ENCODE measurements at regions not wholly inside any gene's neighbourhood (a gene's known extent, or its start where the extent isn't known, plus 50 kb on each side); places are given as distances from the start of the nearest gene placed in this dataset.
"Not testable (repeated sequence)": the region's sequence is repeated elsewhere in the genome, so short reads cannot be mapped to it uniquely, and the experiment has no call there.

DNA sequence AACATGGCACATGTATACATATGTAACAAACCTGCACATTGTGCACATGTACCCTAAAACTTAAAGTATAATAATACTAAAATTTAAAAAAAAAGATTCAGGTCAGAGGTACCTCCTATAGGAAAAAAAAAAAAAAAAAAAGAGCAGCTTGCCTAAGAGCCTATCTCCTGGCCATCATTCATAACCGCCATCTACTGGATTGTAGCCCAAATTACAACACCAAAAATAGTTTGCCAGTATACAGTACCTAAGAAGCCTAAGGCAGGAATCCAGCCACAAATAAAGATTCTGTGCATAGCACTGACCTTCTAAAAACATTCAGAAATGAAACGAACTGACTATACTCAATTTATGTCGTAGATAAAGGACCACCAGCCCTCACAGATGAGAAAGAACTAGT, 438.4 kb upstream of the ADGRB3 start:
- Mint-ChIP-seq H3K36me3 (ENCODE audit: low read depth) (no peaks in the 10 kb centered on the region), H3K27me3 (no peaks in the 10 kb centered on the region), H3K4me3 (no peak overlapping the region), H3K27ac (no peak overlapping the region), H3K9me3 (peaks cover 11% of the 10 kb centered on the region), H3K4me1 (no peaks in the 10 kb centered on the region)
- no peak for DNase-seq
- POLR2A ChIA-PET = no interaction called here
- CTCF ChIA-PET = no interaction called here

DNA sequence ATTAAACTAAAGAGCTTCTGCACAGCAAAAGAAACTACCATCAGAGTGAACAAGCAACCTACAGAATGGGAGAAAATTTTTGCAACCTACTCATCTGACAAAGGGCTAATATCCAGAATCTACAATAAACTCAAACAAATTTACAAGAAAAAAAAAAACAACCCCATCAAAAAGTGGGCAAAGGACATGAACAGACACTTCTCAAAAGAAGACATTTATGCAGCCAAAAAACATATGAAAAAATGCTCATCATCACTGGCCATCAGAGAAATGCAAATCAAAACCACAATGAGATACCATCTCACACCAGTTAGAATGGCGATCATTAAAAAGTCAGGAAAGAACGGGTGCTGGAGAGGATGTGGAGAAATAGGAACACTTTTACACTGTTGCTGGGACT, 439.3 kb upstream of the ADGRB3 start:
- H3K27ac Mint-ChIP-seq; H3K4me3 Mint-ChIP-seq; H3K4me1 Mint-ChIP-seq; CTCF ChIA-PET; H3K36me3 Mint-ChIP-seq (ENCODE audit: low read depth); POLR2A ChIA-PET; H3K27me3 Mint-ChIP-seq; DNase-seq: not testable (repeated sequence)
- peaks cover 11% of the 10 kb centered on the region for H3K9me3 Mint-ChIP-seq

DNA sequence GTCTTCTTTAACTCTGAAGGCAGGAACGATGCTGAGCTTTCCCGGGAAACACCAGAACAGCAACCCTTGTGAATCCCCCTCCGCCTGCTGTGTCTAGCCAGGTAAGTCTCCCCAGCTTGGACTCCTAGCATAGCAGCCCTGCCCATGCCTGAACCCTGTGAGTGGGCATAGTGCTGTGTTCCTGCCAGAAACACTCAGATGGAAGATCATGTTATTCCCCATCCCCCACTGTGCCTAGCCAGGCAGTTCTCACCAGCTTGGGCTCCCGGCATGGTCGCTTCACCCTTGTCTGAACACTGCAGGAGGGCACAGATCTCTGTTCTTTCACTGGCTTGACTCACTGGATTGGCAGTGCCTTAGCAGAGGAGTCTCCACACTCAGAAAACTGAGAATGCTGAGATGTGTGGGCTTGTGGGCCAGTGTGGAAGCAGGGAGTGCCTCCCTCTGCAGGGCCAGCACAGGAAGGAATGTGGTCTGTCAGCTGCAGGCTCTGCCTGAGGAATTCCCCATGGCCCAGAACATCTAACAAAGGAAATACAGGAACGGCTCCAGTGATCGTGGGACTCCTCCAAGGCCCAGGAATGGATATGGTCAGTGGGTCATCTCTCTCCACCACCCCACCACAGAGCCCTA, 440.1 kb upstream of the ADGRB3 start:
- Mint-ChIP-seq H3K36me3 (ENCODE audit: low read depth) (no peaks in the 10 kb centered on the region), H3K9me3 (peaks cover 11% of the 10 kb centered on the region), H3K27me3 (no peaks in the 10 kb centered on the region), H3K4me1 (no peaks in the 10 kb centered on the region), H3K27ac (no peak overlapping the region), H3K4me3 (no peak overlapping the region)
- ChIA-PET CTCF (no interaction called here), POLR2A (no interaction called here)
- DNase-seq = no peak

DNA sequence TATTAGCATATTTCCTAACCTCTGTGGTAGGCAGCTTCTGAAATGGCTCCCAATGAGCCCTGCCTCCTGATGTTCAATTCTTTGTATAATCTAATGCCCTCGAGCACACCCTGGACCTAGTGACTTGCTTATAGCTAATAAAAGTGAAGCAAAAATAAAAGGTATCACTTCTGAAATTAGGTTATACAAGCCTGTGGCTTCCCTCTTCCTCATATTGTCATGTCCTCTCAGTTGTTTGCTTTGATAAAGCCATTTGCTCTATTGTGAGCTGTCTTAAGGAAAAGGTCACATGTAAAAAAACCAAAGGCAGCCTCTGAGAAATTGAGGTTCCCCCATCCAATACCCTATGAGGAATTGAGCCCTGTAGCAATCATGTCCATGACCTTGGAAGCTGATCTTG, 442.1 kb upstream of the ADGRB3 start:
- Mint-ChIP-seq H3K36me3 (ENCODE audit: low read depth) (no peaks in the 10 kb centered on the region), H3K9me3 (peaks cover 1% of the 10 kb centered on the region), H3K4me3 (no peak overlapping the region), H3K4me1 (no peaks in the 10 kb centered on the region), H3K27me3 (no peaks in the 10 kb centered on the region), H3K27ac (no peak overlapping the region)
- ChIA-PET POLR2A (no interaction called here), CTCF (no interaction called here)
- DNase-seq = no peak

DNA sequence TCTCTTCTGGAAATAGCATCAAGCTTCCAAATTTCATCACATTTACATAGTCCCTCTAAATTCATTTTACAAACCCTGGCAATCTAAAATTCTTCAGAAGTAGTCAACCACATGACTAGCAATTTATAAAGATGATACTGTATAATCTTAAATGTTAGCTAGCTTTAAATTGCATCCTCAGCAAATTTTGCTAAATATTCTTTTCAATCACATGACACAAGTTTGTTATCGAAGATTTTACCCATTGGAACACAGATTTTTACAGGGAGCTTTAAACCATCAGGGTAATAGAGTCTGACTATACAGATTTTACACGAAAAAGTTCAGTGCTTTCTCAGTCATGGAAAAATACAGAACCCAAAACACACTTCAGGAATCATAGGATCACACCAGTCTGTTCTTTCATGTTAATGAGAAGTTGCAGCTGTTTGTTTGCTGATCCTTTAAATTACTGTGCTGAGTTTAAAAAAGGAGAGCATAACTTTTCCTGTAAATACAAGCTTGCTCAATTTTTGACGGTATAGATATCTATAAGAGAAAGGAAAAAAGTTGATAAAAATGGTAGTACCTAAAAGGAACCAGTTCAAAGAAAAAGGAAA, 445.8 kb upstream of the ADGRB3 start:
- Mint-ChIP-seq H3K27me3 (no peaks in the 10 kb centered on the region), H3K4me1 (no peaks in the 10 kb centered on the region), H3K4me3 (no peak overlapping the region), H3K36me3 (ENCODE audit: low read depth) (no peaks in the 10 kb centered on the region), H3K27ac (no peak overlapping the region), H3K9me3 (peaks cover 4% of the 10 kb centered on the region)
- CTCF ChIA-PET = no interaction called here
- POLR2A ChIA-PET = no interaction called here
- DNase-seq = no peak

DNA sequence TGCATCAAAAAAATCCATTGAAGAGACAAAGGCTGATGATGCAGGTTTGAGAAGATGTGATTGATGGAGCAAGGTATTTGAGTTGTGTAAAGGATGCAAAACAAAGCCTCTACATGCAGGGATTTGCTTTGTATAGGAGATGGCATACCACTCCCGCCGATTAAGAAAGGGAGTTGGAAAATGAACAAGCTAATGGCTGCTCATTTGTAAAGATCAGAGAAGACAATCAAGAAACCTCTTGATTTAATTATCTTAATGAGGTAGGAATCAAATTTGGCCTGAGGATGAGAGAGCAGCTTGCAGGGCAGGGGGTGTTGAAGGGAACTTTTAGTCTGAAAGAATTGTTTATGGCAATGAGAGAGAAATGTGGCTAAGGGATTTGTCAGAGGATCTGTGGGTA, 448.2 kb upstream of the ADGRB3 start:
- CTCF ChIA-PET = no interaction called here

DNA sequence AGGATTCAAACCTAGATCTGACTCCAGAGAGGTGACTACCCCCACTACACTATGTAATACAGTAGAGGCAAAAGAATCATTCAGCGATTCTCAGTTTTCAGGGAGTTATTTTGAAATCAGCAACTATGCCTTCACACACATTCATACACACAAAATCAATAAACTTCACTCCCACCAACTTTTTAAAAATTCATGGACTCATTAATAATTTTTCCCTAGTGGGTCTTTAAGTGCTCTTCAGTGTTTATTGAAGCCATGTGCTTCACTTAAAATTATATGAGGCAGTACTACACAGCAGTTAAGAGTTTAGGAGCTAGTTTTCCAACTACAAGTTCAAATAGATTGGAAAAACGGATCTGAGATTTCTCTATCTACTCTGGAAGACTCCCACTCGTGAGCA, 452.7 kb upstream of the ADGRB3 start:
- no peak for DNase-seq
- no peaks in the 10 kb centered on the region for H3K4me1 Mint-ChIP-seq
- H3K27me3 Mint-ChIP-seq = no peaks in the 10 kb centered on the region
- no peak overlapping the region for H3K4me3 Mint-ChIP-seq
- no peak overlapping the region for H3K27ac Mint-ChIP-seq
- no peaks in the 10 kb centered on the region for H3K36me3 Mint-ChIP-seq (ENCODE audit: low read depth)
- POLR2A ChIA-PET = no interaction called here
- peaks cover 8% of the 10 kb centered on the region for H3K9me3 Mint-ChIP-seq
- CTCF ChIA-PET = no interaction called here

More for the DNA sequence above, 448.2 kb upstream of the ADGRB3 start:
- no peak overlapping the region for H3K4me3 Mint-ChIP-seq
- POLR2A ChIA-PET = no interaction called here
- peaks cover 5% of the 10 kb centered on the region for H3K9me3 Mint-ChIP-seq
- no peaks in the 10 kb centered on the region for H3K4me1 Mint-ChIP-seq
- DNase-seq = no peak
- no peaks in the 10 kb centered on the region for H3K36me3 Mint-ChIP-seq (ENCODE audit: low read depth)
- no peaks in the 10 kb centered on the region for H3K27me3 Mint-ChIP-seq
- H3K27ac Mint-ChIP-seq = no peak overlapping the region

DNA sequence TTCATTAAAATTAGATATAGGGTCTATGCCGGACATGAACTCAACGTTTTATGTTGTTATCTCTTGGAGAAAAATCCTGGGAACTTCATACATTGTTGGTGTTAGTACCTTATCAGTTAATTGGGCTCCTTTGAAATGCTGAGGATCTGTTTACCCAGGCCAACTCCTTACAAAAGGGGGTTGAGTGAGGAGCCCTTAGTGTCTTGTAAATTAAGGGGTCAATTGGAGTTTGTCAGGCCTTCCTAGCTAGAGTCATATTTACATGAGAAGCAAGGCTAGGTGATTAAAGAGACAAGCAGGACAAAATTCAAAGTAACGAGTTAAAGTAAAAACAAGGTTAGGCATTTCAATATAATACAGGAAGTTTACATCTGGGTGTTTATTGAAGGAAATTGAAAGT, 454.1 kb upstream of the ADGRB3 start:
- CTCF ChIA-PET = interaction anchor here (0.6 kb wide), 1 partner anchor 42 kb away, joined by 3 read pairs; no protein-coding TSS in a partner anchor
- DNase-seq; H3K4me3 Mint-ChIP-seq; H3K4me1 Mint-ChIP-seq; H3K36me3 Mint-ChIP-seq (ENCODE audit: low read depth); H3K9me3 Mint-ChIP-seq; H3K27ac Mint-ChIP-seq; POLR2A ChIA-PET; H3K27me3 Mint-ChIP-seq: not testable (repeated sequence)

DNA sequence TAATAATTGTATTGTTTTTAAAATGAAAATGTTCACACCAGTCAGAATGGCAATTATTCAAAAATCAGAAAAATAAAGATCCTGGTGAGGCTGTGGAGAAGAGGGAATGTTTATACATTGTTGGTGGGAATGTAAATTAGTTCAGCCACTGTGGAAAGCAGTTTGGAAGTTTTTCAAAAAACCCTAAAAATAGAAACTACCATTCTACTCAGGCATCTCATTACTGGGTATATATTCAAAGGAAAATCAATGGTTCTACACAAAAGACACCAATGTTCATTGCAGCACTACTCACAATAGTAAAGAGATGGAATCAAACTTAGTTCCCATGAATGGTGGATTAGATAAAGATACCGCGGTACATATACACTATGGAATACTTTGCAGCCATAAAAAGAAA, 461.5 kb upstream of the ADGRB3 start:
- H3K27me3 Mint-ChIP-seq = no peaks in the 10 kb centered on the region
- H3K27ac Mint-ChIP-seq = no peak overlapping the region

DNA sequence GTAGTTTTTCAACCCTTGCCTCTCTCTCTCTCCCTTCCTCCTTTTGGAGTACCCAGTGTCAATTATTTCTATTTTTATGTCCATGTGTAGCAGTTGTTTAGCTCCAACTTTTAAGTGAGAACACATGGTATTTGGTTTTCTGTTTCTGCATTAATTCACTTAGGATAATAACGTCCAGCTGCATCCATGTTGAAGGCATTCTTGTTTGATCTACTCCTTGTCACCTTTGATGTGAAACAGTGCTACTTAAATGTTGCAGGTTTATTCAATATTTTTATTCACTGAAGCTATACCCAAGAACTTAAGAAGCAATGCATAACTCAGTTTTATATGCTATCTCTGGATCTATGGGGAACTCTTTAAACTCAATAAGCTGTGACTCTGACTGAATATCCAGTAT, 465.2 kb upstream of the ADGRB3 start:
- H3K36me3 Mint-ChIP-seq (ENCODE audit: low read depth) = no peaks in the 10 kb centered on the region
- no peak overlapping the region for H3K4me3 Mint-ChIP-seq
- CTCF ChIA-PET = no interaction called here
- no peak overlapping the region for H3K27ac Mint-ChIP-seq
- peaks cover 8% of the 10 kb centered on the region for H3K9me3 Mint-ChIP-seq
- no peak for DNase-seq
- POLR2A ChIA-PET = no interaction called here
- no peaks in the 10 kb centered on the region for H3K4me1 Mint-ChIP-seq
- H3K27me3 Mint-ChIP-seq = no peaks in the 10 kb centered on the region

More for the DNA sequence above, 461.5 kb upstream of the ADGRB3 start:
- DNase-seq = no peak
- ChIA-PET CTCF (no interaction called here), POLR2A (no interaction called here)
- peaks cover 8% of the 10 kb centered on the region for H3K9me3 Mint-ChIP-seq
- H3K4me1 Mint-ChIP-seq = no peaks in the 10 kb centered on the region
- no peak overlapping the region for H3K4me3 Mint-ChIP-seq
- no peaks in the 10 kb centered on the region for H3K36me3 Mint-ChIP-seq (ENCODE audit: low read depth)

DNA sequence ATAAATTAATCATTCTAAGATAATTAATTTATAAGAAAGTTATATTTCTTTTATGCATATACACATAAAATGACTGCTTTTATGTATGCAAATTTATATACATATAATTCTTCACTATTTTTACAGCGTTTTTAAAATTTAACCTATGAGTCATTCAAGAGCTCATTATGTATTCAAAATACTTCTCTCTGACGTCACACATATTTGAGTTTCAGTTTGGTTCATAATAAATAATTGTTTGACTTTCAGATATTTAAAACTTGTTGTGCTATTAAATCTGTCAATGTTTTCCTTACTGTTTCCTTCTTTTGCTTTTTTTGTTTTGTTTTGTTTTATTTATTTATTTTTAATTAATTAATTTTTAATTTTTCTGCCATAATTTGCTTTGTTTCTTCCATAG, 467.5 kb upstream of the ADGRB3 start:
- ChIA-PET POLR2A (no interaction called here), CTCF (no interaction called here)
- Mint-ChIP-seq H3K4me1 (no peaks in the 10 kb centered on the region), H3K27me3 (no peaks in the 10 kb centered on the region), H3K9me3 (peaks cover 8% of the 10 kb centered on the region), H3K4me3 (no peak overlapping the region), H3K27ac (no peak overlapping the region), H3K36me3 (ENCODE audit: low read depth) (no peaks in the 10 kb centered on the region)
- no peak for DNase-seq

DNA sequence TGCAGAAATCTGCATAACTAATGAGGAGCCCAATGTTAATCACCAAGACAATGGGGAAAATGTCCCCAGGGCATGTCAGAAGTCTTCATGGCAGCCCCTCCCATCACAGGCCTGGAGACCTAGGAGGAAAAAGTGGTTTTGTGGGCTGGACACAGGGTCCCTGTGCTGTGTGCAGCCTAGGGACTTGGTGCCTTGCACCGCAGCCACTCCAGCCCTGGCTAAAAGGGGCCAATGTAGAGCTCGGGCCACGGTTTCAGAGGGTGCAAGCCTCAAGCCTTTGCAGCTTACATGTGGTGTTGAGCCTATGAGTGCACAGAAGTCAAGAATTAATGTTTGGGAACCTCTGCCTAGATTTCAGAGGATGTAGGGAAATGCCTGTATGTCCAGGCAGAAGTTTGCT, 474.3 kb upstream of the ADGRB3 start:
- DNase-seq; CTCF ChIA-PET; H3K27ac Mint-ChIP-seq; H3K36me3 Mint-ChIP-seq (ENCODE audit: low read depth); POLR2A ChIA-PET; H3K4me3 Mint-ChIP-seq; H3K4me1 Mint-ChIP-seq; H3K27me3 Mint-ChIP-seq: not testable (repeated sequence)
- H3K9me3 Mint-ChIP-seq = peaks cover 11% of the 10 kb centered on the region

DNA sequence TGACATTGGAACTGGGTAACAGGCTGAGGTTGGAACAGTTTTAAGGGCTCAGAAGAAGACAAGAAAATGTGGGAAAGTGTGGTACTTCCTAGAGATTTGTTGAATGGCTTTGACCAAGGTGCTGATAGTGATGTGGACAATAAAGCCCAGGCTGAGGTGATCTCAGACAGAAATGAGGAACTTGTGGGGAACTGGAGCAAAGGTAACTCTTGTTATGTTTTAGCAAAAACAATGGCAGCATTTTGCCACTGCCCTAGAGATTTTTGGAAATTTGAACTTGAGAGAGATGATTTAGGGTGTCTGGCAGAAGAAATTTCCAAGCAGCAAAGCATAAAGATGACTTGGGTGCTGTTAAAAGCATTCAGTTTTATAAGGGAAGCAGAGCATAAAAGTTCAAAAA, 474.7 kb upstream of the ADGRB3 start:
- peaks cover 11% of the 10 kb centered on the region for H3K9me3 Mint-ChIP-seq
- H3K4me1 Mint-ChIP-seq = no peaks in the 10 kb centered on the region
- no peaks in the 10 kb centered on the region for H3K27me3 Mint-ChIP-seq
- ChIA-PET POLR2A (no interaction called here), CTCF (no interaction called here)
- H3K27ac Mint-ChIP-seq = no peak overlapping the region
- H3K4me3 Mint-ChIP-seq = no peak overlapping the region
- no peak for DNase-seq
- no peaks in the 10 kb centered on the region for H3K36me3 Mint-ChIP-seq (ENCODE audit: low read depth)

DNA sequence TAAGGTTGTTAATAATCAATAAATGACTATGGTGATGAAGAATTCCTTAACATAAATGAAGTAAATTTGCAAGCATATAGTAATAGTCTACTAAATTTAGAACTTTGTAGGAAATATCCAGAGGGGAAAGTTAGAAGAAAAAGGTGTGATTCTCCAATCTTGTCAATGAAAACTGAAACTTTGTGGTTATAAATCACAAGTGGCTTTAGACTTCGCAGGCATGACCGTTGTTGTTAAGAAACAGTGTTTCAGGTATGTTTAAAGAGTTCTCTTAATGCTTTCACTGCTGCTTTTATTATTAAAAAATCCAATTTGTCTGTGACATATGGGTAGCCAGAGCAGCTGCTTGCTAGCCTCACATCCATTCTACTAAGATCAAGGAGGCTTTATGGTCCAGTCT, 475.6 kb upstream of the ADGRB3 start:
- no peak for DNase-seq
- Mint-ChIP-seq H3K36me3 (ENCODE audit: low read depth) (no peaks in the 10 kb centered on the region), H3K9me3 (peaks cover 11% of the 10 kb centered on the region), H3K4me3 (no peak overlapping the region), H3K27me3 (no peaks in the 10 kb centered on the region), H3K27ac (no peak overlapping the region), H3K4me1 (no peaks in the 10 kb centered on the region)
- POLR2A ChIA-PET = no interaction called here
- CTCF ChIA-PET = no interaction called here
